H54 (cell line): ENCODE measurements at regions not wholly inside any gene's neighbourhood (a gene's known extent, or its start where the extent isn't known, plus 50 kb on each side); places are given as distances from the start of the nearest gene placed in this dataset.
"Not testable (repeated sequence)": the region's sequence is repeated elsewhere in the genome, so short reads cannot be mapped to it uniquely, and the experiment has no call there.

Experiments
- DNase-seq: peaks from one replicate; pipeline ENCODE4 v3.0.0; 2011; ENCODE audit warnings: low spot score, mixed read lengths; ENCODE audit not compliant: insufficient read length
- FAIRE-seq: peaks from 3 replicates; lab custom pipeline; 2011; peaks lifted over from hg19 to GRCh38; lab: Jason Lieb, UNC

DNA sequence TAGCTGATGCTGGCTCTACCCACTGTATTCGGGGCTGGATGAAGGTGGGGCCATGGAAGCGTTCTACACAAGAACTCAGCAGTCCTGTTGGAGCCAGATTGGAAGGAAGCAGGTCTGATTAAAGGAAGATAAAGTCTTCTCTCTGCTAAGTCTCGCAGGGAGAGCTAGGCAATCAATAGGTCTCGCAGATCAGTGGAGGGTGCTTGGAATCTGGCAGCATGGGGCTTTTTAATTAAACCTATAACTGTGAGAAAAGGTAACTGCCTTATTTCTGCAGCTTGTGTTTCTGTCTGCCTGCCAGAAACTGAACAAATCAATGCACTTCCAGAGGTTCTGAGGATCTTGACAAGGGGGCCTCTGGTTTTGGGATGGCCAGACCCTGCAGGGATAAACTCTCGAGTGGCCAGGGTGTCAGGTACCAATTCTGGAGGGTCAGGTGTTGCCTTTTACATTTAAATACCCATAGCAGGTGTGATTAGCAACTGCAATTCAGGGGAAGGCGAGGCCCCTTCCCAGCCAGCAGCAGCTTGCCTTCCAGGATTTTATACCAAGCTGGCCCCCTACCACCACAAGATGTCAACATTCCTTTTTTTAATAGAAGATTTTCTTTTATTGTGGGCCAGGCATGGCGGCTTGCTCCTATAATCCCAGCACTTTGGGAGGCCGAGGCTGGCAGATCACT, 228.6 kb downstream of the NPIPA7 start:
- not testable (repeated sequence) for DNase-seq, FAIRE-seq

DNA sequence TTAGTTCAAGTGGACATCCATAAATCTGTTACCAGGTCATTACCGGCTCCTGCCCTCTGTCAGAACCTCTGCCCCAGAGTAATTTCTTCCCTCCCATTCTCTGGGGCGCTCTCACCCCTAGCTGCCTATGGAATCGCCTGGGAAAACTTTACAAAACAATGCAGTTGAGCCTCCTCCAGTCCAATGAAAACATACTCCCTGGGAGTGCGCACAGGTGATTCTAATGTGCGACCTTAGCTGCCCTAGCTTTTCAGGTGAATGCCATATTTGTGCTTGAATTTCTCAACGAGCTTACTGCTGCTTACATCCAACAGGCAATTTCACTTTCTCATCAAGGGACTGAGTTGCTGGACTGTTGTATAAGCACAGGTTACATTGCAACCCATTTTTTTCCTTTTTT, 230.7 kb downstream of the NPIPA7 start:
- FAIRE-seq, DNase-seq: not testable (repeated sequence)

DNA sequence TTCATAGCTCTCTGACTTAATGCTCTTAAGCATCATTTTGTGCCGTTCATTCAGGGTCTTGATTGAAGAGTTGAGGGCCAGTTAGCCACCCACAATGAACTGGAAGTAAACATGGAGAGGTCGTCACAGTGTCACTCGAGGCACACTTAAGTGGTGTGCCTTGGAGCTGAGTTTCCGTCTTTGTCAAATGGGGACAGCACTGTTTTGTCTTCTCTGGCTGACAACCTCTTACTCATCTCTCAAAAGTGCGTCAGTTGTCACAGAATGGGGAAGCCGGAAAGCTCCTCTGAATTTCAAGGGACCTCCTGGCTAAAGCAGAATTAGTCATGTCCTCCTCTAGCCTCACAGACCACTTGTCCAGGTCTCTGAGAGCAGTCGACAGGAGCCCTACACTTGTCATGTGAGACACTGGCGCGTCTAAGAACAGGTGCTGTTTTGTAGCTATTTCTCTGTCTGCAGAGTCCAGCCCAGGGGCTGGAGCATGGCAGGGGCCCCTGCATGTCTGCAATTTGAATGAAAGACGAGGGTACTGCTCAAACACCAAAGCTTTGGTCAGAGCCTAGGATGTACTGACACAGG, 231.5 kb downstream of the NPIPA7 start:
- not testable (repeated sequence) for DNase-seq, FAIRE-seq

DNA sequence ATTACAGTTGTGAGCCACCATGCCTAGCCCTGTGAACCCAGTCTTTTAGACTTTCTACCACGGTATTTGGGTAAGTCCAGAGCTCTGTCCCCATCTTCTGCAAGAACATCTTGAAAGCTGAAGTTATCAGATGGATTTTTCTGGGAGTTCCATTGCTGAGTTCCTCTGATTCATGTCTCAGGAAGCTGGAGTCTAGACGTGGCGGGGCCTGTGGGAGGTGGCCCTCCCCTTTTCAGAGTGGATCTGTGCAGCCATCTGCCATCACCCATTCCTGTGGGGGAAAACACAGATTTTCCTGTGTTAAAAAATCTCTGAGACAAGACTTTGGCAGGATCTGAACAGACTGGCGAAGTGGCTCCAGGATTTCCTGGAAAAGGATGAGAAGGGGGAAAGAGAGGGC, 234.3 kb downstream of the NPIPA7 start:
- DNase-seq, FAIRE-seq: not testable (repeated sequence)

DNA sequence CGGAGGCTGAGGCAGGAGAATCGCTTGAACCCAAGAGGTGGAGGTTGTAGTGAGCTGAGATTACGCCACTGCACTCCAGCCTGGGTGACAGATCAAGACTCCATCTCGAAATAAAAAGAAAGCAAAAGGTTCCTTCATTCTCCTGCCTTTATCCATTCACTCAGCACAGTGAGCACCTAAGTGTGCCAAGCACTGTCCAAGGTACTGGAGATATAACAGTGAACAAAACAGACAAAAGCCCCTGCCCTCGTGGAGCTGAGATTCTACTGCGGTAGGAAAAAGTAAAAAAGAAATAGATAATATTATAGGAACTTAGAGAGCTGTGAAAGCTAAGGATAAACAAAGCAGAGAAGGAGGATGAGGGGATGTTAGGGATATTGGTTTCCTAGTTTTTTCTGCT, 235.5 kb downstream of the NPIPA7 start:
- not testable (repeated sequence) for FAIRE-seq, DNase-seq

DNA sequence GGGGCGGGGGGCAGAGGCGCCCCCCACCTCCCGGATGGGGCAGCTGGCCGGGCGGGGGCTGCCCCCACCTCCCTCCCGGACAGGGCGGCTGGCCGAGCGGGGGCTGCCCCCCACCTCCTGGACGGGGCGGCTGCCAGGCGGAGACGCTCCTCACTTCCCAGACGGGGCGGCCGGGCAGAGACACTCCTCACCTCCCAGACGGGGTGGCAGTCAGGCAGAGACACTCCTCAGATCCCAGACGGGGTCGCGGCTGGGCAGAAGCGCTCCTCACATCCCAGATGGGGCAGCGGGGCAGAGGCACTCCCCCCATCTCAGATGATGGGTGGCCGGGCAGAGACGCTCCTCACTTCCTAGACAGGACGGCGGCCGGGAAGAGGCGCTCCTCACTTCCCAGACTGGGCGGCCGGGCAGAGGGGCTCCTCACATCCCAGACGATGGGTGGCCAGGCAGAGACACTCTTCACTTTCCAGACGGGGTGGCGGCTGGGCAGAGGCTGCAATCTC, 240.1 kb downstream of the NPIPA7 start:
- FAIRE-seq, DNase-seq: not testable (repeated sequence)

DNA sequence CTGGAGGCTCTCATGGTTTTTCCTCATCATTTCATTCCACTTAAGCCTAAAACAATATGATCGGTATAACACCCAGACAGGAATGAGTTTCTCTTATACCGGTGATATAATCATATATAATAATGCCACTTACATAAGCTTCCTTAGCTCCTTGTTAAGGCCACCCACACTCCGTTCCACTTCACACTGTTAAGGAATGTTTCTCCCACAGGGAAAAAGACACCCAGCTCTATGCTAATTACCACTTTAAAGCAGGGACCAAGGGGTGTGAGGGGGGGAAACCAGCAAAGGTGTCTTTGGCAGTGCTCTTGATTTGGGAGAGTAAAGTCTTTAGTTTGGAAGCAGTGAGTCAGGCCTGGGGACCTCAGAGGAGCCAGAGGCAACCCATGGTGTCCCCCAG, 245.4 kb downstream of the NPIPA7 start:
- FAIRE-seq, DNase-seq: not testable (repeated sequence)

DNA sequence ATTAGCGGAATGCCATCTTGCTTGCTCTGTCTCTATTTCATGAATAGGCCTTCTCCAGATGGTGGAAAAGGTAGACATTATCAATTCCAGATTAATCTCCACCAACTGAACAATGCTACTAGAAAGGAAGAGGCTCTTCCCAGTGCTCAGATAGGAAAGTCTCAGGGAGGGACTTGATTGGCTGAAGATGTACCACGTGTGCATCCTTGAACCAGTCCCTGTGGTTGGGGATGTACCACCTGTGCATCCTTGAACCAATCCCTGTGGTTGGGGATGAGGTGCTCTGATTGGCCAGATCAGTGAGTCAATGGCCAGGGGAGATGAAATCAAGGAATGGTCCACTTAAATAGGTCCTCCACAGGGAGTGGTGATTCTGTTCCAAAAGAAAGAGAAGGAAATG, 246.2 kb downstream of the NPIPA7 start:
- FAIRE-seq: not testable (repeated sequence)

DNA sequence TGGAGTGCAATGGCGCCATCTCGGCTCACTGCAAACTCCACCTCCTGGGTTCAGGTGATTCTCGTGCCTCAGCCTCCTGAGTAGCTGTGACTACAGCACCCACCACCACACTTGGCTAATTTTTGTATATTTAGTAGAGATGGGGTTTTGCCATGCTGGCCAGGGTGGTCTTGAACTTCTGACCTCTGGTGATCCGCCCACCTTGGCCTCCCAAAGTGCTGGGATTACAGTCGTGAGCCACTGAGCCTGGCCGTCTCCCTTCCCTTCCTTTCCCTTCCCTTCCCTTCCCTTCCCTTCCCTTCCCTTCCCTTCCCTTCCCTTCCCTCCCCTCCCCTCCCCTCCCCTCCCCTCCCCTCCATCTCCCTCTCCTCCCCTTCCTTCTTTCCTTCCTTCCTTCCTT, 248.9 kb downstream of the NPIPA7 start:
- DNase-seq, FAIRE-seq: not testable (repeated sequence)

More for the DNA sequence above, 246.2 kb downstream of the NPIPA7 start:
- not testable (repeated sequence) for DNase-seq

DNA sequence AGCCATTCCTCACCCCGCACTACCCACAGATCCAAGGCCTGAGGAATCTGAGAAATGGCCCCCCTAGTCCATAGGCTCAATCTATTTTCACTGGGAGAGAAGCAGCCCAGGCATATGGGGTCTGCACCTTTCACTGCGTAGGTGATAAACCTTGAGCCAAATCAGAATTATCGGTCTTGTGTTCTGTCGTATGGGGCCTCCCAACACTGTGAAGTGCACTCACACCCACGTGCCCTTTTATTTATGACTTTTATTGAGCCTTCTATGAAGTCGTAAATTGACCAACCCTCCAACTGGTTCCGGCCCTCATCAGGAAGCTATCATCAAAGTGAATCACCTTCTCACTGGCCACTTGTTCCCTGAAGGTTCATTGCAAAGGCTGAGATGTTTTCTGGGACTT, 259.3 kb downstream of the NPIPA7 start:
- DNase-seq, FAIRE-seq: not testable (repeated sequence)

DNA sequence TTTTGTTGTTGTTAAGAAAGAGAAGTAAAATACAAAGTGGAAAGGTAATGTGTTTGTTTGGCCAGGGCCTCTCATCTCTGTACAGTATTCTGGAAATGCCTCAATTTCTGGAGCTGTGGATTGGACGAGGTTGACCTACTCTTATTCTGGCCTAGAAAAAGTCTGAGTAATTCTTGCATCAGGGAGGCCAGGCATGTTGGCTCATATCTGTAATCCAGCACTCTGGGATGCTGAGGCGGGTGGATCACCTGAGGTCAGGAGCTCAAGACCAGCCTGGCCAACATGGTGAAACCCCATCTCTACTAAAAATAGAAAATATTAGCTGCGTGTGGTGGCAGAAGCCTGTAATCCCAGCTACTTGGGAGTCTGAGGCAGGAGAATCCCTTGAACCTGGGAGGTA, 259.8 kb downstream of the NPIPA7 start:
- DNase-seq, FAIRE-seq: not testable (repeated sequence)

DNA sequence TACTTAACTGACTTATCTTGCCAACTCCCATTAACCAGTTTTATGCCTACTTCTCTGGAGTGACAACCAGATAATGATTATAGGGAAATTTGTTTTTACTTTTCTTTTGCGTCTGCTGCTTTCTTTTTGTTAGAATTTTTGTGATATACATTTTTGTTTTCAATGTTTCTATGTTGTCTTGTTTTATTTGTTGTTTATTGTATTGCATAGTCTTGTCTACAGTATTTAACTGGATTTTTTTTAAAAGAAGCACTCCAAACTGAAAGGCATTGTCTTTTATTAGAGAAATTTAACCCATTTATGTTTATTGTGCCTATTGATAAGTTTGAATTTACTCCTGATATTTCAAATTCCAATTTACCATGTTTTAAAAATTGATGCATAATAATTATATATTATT, 264.9 kb downstream of the NPIPA7 start:
- not testable (repeated sequence) for FAIRE-seq, DNase-seq

DNA sequence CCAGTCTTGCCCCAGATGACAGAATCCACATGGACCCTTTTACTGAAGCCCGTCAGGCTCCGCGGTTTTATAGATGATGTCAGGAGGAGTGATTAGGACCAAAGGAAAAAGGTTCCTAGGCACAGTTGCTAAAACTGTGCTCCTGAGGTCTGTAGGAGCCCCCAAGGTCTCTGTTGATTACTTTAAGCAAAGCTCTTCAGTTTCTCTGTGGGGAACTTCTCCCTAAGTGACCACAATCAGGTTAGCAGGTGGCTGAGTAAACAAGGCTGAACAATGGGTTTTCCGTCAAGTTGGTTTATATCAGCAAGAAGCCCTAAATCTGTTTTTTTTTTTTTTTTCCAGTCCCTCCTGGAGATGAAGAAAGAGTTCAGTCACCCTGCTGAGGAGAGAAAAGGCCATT, 269.1 kb downstream of the NPIPA7 start:
- FAIRE-seq, DNase-seq: not testable (repeated sequence)

DNA sequence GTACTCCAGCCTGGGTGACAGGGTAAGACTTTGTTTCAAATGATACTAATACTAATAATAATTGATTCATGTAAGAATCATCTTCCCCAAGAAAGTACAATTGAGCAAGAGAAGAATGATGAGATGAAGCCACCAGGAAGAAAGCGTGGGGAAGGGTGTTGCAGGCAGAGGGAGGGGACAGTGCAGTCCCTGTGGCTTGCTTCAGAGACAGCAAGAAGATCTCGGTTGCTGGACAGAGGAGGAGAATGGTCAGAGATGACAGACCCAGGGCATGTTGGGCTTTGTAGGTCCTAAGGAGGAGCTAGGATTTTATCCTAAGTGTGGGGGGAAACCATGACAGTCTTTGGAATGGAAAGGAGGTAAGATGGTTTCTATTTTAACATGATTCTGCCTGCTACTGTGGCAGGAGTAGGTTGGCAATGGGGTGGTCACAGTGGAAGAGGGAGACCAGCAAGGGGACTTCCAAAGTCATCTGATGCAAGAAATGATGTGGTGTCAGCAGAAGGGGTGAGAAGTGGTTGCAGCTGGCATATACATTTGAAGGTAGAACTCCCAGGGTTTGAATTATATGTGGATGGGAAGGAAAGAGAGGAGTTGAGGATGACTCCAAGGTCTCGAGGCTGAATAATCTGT, 293.4 kb downstream of the NPIPA7 start:
- DNase-seq, FAIRE-seq: not testable (repeated sequence)

DNA sequence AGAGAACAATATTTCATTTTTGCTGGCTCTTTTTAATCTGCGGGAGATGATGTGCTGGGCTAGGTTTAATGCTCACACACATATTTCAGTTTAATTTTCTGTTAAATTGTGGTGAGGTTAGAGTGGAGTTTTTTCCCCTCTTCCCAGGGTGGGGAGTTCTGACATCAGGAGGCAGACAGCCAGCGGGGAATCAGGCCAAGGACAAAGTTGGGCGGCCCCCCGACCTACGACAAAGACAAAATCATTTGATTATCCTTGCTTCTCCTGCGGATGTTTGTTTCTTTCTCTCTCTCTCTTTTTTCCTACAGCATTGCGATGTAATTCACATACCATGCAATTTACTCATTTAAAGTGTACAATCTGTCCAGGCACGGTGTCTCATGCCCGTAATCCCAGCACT, 295.9 kb downstream of the NPIPA7 start:
- DNase-seq, FAIRE-seq: not testable (repeated sequence)

DNA sequence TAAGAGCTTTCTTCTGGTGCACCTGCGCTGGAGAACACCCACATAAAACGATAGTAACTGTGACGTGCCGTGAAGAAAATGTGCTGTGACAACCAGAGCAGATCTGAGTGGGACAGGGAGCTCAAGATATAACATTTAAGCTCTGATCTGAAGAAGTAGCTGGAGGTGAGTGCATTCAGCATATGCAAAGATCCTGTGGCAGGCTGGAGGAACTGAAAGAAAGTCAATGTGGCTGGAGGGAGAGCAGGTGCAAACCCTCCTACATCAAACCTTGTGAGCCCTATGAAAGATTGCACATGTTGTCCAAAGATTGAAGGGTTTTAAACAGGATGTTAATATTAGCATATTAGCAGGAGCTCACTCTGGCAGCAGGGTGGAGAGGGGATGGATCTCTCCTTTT, 342.9 kb downstream of the NPIPA7 start:
- not testable (repeated sequence) for FAIRE-seq, DNase-seq

DNA sequence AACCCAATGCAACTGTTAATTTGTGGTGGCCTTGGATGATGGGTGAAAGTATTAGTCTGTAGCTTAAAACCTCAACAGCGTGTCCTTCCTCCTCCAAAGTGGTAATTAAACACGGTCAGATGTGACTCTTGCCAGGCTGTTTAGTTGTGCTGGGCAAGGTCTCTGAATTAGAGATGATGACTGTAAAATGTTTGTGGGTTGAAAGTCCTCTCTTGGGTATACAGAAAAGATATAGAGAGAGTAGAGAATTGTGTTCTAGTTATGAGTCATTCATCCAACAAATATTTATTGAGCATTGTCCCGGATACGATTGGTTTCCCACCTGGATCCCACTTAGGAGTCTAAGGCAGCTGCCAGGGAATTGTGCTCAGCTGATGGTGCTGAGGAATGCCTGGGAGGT, 343.7 kb downstream of the NPIPA7 start:
- FAIRE-seq, DNase-seq: not testable (repeated sequence)

DNA sequence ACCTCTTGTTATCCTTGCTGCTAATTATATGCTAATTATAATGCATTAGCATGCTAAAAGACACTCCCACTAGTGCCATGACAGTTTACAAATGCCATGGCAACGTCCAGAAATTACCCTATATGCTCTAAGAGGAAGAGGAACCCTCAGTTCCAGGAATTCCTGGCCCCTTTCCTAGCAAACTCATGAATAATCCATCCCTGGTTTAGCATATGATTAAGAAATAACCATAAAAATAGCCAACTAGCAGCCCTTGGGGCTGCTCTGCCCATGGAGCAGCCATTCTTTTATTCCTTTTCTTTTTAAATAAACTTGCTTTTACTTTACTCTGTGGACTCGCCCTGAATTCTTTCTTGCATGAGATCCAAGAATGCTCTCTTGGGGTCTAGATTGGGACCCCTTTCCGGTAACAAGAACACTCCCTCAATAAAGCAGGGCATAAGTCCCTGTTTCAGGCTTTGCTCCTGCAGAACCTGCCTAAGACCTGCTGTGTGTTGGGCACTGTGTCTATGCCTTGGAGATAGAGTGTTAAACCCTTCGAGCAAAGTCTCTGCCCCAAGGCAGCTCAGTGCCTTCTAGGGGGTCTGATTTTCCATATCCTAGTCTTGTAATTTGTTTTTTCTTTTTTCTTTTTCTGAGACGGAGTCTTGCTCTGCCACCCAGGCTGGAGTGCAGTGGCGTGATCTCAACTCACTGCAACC, 345.0 kb downstream of the NPIPA7 start:
- DNase-seq, FAIRE-seq: not testable (repeated sequence)

DNA sequence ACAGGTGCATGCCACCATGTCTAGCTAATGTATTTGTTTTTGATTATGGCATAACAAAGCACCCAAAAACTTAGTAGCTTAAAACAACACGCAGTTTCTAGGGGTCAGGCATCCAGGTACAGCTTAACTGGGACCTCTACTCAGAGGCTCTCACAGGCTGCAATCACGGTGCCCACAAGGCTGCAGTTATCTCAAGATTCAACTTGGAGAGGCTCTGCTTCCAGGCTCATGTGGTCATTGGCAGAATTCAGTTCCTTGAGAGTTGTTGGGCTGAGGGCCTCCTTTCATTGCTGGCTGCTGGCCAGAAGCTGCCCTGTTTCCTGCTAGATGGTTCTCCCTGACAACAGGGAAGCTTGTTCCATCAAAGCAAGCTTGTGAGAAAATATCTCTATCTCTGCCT, 348.1 kb downstream of the NPIPA7 start:
- FAIRE-seq, DNase-seq: not testable (repeated sequence)

DNA sequence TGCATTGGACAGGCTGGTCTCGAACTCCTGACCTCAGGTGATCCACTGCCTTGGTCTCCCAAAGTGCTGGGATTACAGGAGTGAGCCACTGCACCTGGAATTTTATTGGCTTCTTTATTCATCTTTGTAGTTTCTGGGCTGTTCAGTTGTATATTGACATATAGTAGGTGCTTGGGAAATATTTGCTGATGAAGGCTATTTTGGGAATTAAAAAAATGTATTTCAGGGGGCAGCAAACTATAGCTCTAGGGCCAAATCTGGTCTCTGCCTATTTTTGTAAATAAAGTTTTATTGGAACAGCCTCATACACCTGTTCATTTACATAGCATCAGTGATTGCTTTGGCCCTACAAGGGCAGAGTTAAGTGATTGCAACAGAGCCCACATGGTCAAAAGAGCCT, 363.6 kb downstream of the NPIPA7 start:
- FAIRE-seq, DNase-seq: not testable (repeated sequence)
